HG02798 (cell line): ENCODE measurements at regions not wholly inside any gene's neighbourhood (a gene's known extent, or its start where the extent isn't known, plus 50 kb on each side); places are given as distances from the start of the nearest gene placed in this dataset.

Experiments used
- ATAC-seq: cut with Tn5 transposase; IDR thresholded peaks from one replicate; pipeline ENCODE4 v1.9.1; 2021; ENCODE audit warnings: mild to moderate bottlenecking; ENCODE audit not compliant: unreplicated experiment, poor library complexity

GRCh38 chr18:47422524-47422923 is 171.1 kb upstream of the SKOR2 start:
- ATAC-seq, result no peak

- ATAC-seq, result peak; percentile 64
Measured at GRCh38 chr18:47420130-47420529, 168.7 kb upstream of the SKOR2 start.

- no peak for ATAC-seq
Measured at GRCh38 chr18:47418746-47419145, 167.3 kb upstream of the SKOR2 start.

- no peak for ATAC-seq
Measured at GRCh38 chr18:47417807-47418206, 166.3 kb upstream of the SKOR2 start.

- ATAC-seq, result no peak
Measured at GRCh38 chr18:47415881-47416280, 164.4 kb upstream of the SKOR2 start.

GRCh38 chr18:47413327-47413726 is 161.9 kb upstream of the SKOR2 start:
- no peak for ATAC-seq

GRCh38 chr18:47412924-47413323 is 161.5 kb upstream of the SKOR2 start:
- no peak for ATAC-seq

- no peak for ATAC-seq
Measured at GRCh38 chr18:47411159-47411558, 159.7 kb upstream of the SKOR2 start.

- no peak for ATAC-seq
Measured at GRCh38 chr18:47410139-47410538, 158.7 kb upstream of the SKOR2 start.

- no peak for ATAC-seq
Measured at GRCh38 chr18:47409519-47409918, 158.1 kb upstream of the SKOR2 start.

GRCh38 chr18:47407736-47408135 is 156.3 kb upstream of the SKOR2 start:
- ATAC-seq, result no peak

- ATAC-seq, result no peak
Measured at GRCh38 chr18:47404845-47405244, 153.4 kb upstream of the SKOR2 start.

GRCh38 chr18:47403949-47404348 is 152.5 kb upstream of the SKOR2 start:
- ATAC-seq, result no peak

- ATAC-seq, result no peak
Measured at GRCh38 chr18:47403317-47403716, 151.9 kb upstream of the SKOR2 start.

GRCh38 chr18:47399475-47399874 is 148.0 kb upstream of the SKOR2 start:
- ATAC-seq, result no peak

- ATAC-seq, result no peak
Measured at GRCh38 chr18:47397671-47398319, 146.3 kb upstream of the SKOR2 start.

- ATAC-seq, result no peak
Measured at GRCh38 chr18:47391665-47392064, 140.2 kb upstream of the SKOR2 start.

- no peak for ATAC-seq
Measured at GRCh38 chr18:47390410-47391024, 139.1 kb upstream of the SKOR2 start.

GRCh38 chr18:47389210-47389609 is 137.8 kb upstream of the SKOR2 start:
- ATAC-seq, result no peak

GRCh38 chr18:47387864-47388263 is 136.4 kb upstream of the SKOR2 start:
- ATAC-seq, result no peak

GRCh38 chr18:47383729-47384128 is 132.3 kb upstream of the SKOR2 start:
- no peak for ATAC-seq

GRCh38 chr18:47381975-47382570 is 130.6 kb upstream of the SKOR2 start:
- ATAC-seq, result no peak
